Activated CD4-positive, alpha-beta T cell treated with anti-CD3 and anti-CD28 coated beads, Interleukin-2, Interleukin-6, amounts not matched to agents 100 ng/mL and 50 ng/mL, durations not matched to agents 16 hours and 8 hours (primary cell): ENCODE measurements at regions not wholly inside any gene's neighbourhood (a gene's known extent, or its start where the extent isn't known, plus 50 kb on each side); places are given as distances from the start of the nearest gene placed in this dataset.

Experiments used
- DNase-seq: peaks from one replicate; pipeline ENCODE4 v3.0.0-alpha.2; 2020

- no peak for DNase-seq
These were observed 280.2 kb downstream of the SNX13 start for GRCh38 chr7:17660116-17660515.

- DNase-seq: no peak
These were observed 278.2 kb downstream of the SNX13 start for GRCh38 chr7:17661982-17662585.

GRCh38 chr7:17663061-17663675, 277.1 kb downstream of the SNX13 start:
- DNase-seq: no peak

- DNase-seq: no peak
These were observed 275.3 kb downstream of the SNX13 start for GRCh38 chr7:17665029-17665428.

- no peak for DNase-seq
These were observed 272.2 kb downstream of the SNX13 start for GRCh38 chr7:17668122-17668521.

GRCh38 chr7:17669204-17669603, 271.1 kb downstream of the SNX13 start:
- no peak for DNase-seq

- DNase-seq: no peak
These were observed 268.3 kb downstream of the SNX13 start for GRCh38 chr7:17671956-17672355.

GRCh38 chr7:17672783-17673182, 267.5 kb downstream of the SNX13 start:
- DNase-seq: no peak

GRCh38 chr7:17674166-17674942, 265.9 kb downstream of the SNX13 start:
- no peak for DNase-seq

- no peak for DNase-seq
These were observed 265.2 kb downstream of the SNX13 start for GRCh38 chr7:17674943-17675608.

GRCh38 chr7:17677408-17677807, 262.9 kb downstream of the SNX13 start:
- DNase-seq: no peak

- no peak for DNase-seq
These were observed 261.4 kb downstream of the SNX13 start for GRCh38 chr7:17678896-17679295.

- DNase-seq: no peak
These were observed 260.8 kb downstream of the SNX13 start for GRCh38 chr7:17679458-17679857.

GRCh38 chr7:17680026-17680425, 260.3 kb downstream of the SNX13 start:
- DNase-seq: no peak

GRCh38 chr7:17680943-17681351, 259.3 kb downstream of the SNX13 start:
- peak; percentile 33 for DNase-seq

- no peak for DNase-seq
These were observed 258.3 kb downstream of the SNX13 start for GRCh38 chr7:17681965-17682364.

- no peak for DNase-seq
These were observed 257.7 kb downstream of the SNX13 start for GRCh38 chr7:17682586-17682985.

GRCh38 chr7:17685141-17685540, 255.2 kb downstream of the SNX13 start:
- no peak for DNase-seq

GRCh38 chr7:17687361-17687760, 252.9 kb downstream of the SNX13 start:
- no peak for DNase-seq

- no peak for DNase-seq
These were observed 250.9 kb downstream of the SNX13 start for GRCh38 chr7:17689361-17689902.

GRCh38 chr7:17690030-17690429, 250.3 kb downstream of the SNX13 start:
- DNase-seq: no peak

- DNase-seq: no peak
These were observed 243.9 kb downstream of the SNX13 start for GRCh38 chr7:17696422-17696821.

GRCh38 chr7:17697128-17697881, 243.0 kb downstream of the SNX13 start:
- no peak for DNase-seq
